ENCODE measurements at regions not wholly inside any gene's neighbourhood (a gene's known extent, or its start where the extent isn't known, plus 50 kb on each side); places are given as distances from the start of the nearest gene placed in this dataset.

- CTCF ChIA-PET: interaction anchor here (1.2 to 1.3 kb wide), 2 partner anchors 71 to 84 kb away, joined by 3 read pairs; no protein-coding TSS in a partner anchor
- POLR2A ChIA-PET: no interaction called here
- no peak for TF ChIP-seq CTCF (IDR thresholded peaks at IDR 0.05; ENCODE audit: control extremely low read depth, extremely low read depth, low read depth, missing control alignments)
- no peak for DNase-seq (ENCODE audit: extremely low spot score)
These were observed 708.6 kb downstream of the DTWD2 start for GRCh38 chr5:118279540-118280294.

- no peak for TF ChIP-seq CTCF (IDR thresholded peaks at IDR 0.05; ENCODE audit: control extremely low read depth, extremely low read depth, low read depth, missing control alignments)
- no peak for DNase-seq (ENCODE audit: extremely low spot score)
- ChIA-PET POLR2A (no interaction called here), CTCF (no interaction called here)
These were observed 717.8 kb downstream of the DTWD2 start for GRCh38 chr5:118270526-118270925.

DNA sequence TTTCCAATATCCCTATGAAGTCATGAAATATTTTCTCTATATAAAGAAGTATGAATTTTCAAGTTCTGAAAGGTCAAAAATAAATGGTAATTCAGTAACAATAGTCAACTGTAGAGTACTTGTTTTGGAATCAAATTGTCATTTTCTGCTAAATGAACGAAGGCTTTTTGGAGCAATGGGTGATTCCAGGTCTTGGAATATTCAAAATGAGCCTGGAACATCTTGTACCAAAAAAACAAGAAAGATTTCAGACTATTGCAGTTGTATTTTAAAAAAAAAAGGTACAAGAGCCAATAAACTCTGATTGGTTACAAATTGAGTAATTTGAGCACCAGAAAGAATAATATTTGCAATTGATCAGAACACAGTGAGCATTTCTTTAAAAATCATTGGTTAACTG is 730.1 kb downstream of the DTWD2 start:
- no peak for DNase-seq (ENCODE audit: extremely low spot score)
- TF ChIP-seq CTCF (IDR thresholded peaks at IDR 0.05; ENCODE audit: control extremely low read depth, extremely low read depth, low read depth, missing control alignments): no peak
- ChIA-PET POLR2A (no interaction called here), CTCF (no interaction called here)

DNA sequence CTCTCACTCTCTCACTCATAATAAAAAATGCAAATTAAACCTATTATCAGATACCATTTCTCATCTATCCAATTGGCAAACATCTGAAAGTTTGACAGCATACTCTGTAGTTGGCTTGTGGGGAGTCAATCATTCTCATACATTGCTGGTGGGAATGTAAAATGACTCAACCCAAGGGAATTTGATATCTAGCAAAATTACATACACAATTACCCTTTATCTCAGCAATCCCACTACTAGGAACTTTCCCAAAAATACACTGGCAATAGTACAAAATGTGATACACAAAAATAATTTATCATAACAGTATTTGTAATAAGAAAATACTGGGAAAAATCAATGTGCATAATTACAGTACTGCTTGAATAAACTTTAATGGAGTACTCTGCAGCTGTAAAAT is 731.3 kb downstream of the DTWD2 start:
- no peak for DNase-seq (ENCODE audit: extremely low spot score)
- ChIA-PET CTCF (no interaction called here), POLR2A (no interaction called here)
- no peak for TF ChIP-seq CTCF (IDR thresholded peaks at IDR 0.05; ENCODE audit: control extremely low read depth, extremely low read depth, low read depth, missing control alignments)

GRCh38 chr5:118253225-118254061 is 734.9 kb downstream of the DTWD2 start:
- ChIA-PET CTCF (interaction anchor here (0.6 to 1.5 kb wide), 2 partner anchors 8 to 26 kb away, joined by 3 read pairs; no protein-coding TSS in a partner anchor), POLR2A (no interaction called here)
- DNase-seq (ENCODE audit: extremely low spot score): no peak
- TF ChIP-seq CTCF (IDR thresholded peaks at IDR 0.05; ENCODE audit: control extremely low read depth, extremely low read depth, low read depth, missing control alignments): no peak

GRCh38 chr5:118249386-118249785 is 739.0 kb downstream of the DTWD2 start:
- TF ChIP-seq CTCF (IDR thresholded peaks at IDR 0.05; ENCODE audit: control extremely low read depth, extremely low read depth, low read depth, missing control alignments): no peak
- DNase-seq (ENCODE audit: extremely low spot score): no peak
- CTCF ChIA-PET: interaction anchor here (1.7 kb wide), 1 partner anchor 15 kb away, joined by 5 read pairs; no protein-coding TSS in a partner anchor
- POLR2A ChIA-PET: no interaction called here
